DOHH2 (cell line): ENCODE measurements at regions not wholly inside any gene's neighbourhood (a gene's known extent, or its start where the extent isn't known, plus 50 kb on each side); places are given as distances from the start of the nearest gene placed in this dataset.

Experiments used
- H3F3A ChIP-seq: fragments of 200-600 bp; sonication (generic), shearing (Covaris generic); 2 replicates; pipeline ENCODE4 v1.6.0; 2016; ENCODE audit warnings: antibody characterized with exemption, mild to moderate bottlenecking; ENCODE audit not compliant: control insufficient read depth, insufficient read depth
- H3K27ac ChIP-seq: fragments of 200-600 bp; sonication (generic); 2 replicates; pipeline ENCODE4 v1.5.1; 2014; ENCODE audit warnings: low read depth, mild to moderate bottlenecking, low read length, moderate library complexity
- H3K27me3 ChIP-seq: fragments of 200-600 bp; sonication (generic); 2 replicates; pipeline ENCODE4 v1.6.1; 2014; ENCODE audit warnings: mild to moderate bottlenecking, low read length, mixed read lengths; ENCODE audit not compliant: control insufficient read depth
- H3K36me3 ChIP-seq: fragments of 200-600 bp; sonication (generic); 2 replicates; pipeline ENCODE4 v1.6.1; 2014; ENCODE audit warnings: mild to moderate bottlenecking, low read length, moderate library complexity, mixed read lengths; ENCODE audit not compliant: control insufficient read depth
- H3K4me1 ChIP-seq: fragments of 200-600 bp; sonication (generic); 2 replicates; pipeline ENCODE4 v1.6.1; 2014; ENCODE audit warnings: mild to moderate bottlenecking, low read length, mixed read lengths; ENCODE audit not compliant: control insufficient read depth
- H3K4me2 ChIP-seq: fragments of 200-600 bp; sonication (generic); 2 replicates; pipeline ENCODE4 v1.6.0; 2014; ENCODE audit warnings: mild to moderate bottlenecking, low read length, moderate library complexity
- H3K4me3 ChIP-seq: fragments of 200-600 bp; sonication (generic); 2 replicates; pipeline ENCODE4 v1.5.1; 2014; ENCODE audit warnings: mild to moderate bottlenecking, low read length, mixed read lengths
- H3K79me2 ChIP-seq: fragments of 200-600 bp; sonication (generic); 2 replicates; pipeline ENCODE4 v1.6.1; 2014; ENCODE audit warnings: mild to moderate bottlenecking, low read length, mixed read lengths; ENCODE audit not compliant: control insufficient read depth
- H3K9me2 ChIP-seq: fragments of 200-600 bp; sonication (generic); replicated peaks from 2 replicates; pipeline ENCODE4 v1.6.1; 2014; ENCODE audit warnings: mild to moderate bottlenecking, low read length, mixed read lengths; ENCODE audit not compliant: control insufficient read depth
- H3K9me3 ChIP-seq: fragments of 200-600 bp; sonication (generic); 2 replicates; pipeline ENCODE4 v1.6.1; 2014; ENCODE audit warnings: antibody characterized with exemption, low read length, mixed read lengths; ENCODE audit not compliant: control insufficient read depth, insufficient read depth
- H4K20me1 ChIP-seq: fragments of 200-600 bp; sonication (generic); 2 replicates; pipeline ENCODE4 v1.6.0; 2014; ENCODE audit warnings: low read depth, mild to moderate bottlenecking, antibody characterized with exemption, low read length, moderate library complexity; ENCODE audit not compliant: control insufficient read depth, insufficient read depth
- CTCF ChIP-seq: fragments of 200-600 bp; sonication (generic); IDR thresholded peaks from one replicate; pipeline ENCODE4 v1.5.1; 2014; ENCODE audit warnings: antibody characterized with exemption, mild to moderate bottlenecking, low read depth, low read length; ENCODE audit not compliant: poor library complexity, severe bottlenecking
- EZH2phosphoT487 ChIP-seq: fragments of 200-600 bp; sonication (generic); IDR thresholded peaks from 2 replicates; pipeline ENCODE4 v1.6.1; 2017; ENCODE audit warnings: borderline replicate concordance, mild to moderate bottlenecking, antibody characterized with exemption, low read length, moderate library complexity, mixed read lengths

DNA sequence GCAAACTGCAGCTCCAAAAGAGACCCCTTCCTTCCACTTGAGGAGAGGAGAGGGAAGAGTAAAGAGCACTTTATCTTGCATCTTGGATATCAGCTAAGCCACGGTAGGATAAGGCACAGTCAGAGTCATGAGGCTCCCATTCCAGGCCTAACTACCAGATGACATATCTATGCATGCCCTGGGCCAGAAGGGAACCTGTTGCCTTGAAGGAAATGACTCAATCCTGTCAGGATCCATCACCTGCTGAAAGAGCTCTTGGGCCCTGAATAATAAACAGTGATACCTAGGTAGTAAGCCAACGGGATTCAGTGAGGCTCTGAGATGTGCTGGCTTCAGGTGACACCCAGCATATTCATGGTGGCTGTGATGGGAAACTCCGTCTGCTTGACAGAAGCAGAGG, 118.5 kb upstream of the EPHA3 start:
- H3K4me2 ChIP-seq = no peak overlapping the region
- H3K79me2 ChIP-seq = no peaks in the 10 kb centered on the region
- H3K27ac ChIP-seq = no peak overlapping the region
- H4K20me1 ChIP-seq = no peaks in the 10 kb centered on the region
- no peaks in the 10 kb centered on the region for H3K9me2 ChIP-seq
- TF ChIP-seq EZH2phosphoT487 (no peak), CTCF (no peak)
- H3K27me3 ChIP-seq = no peaks in the 10 kb centered on the region
- H3K9me3 ChIP-seq = no peaks in the 10 kb centered on the region
- no peak overlapping the region for H3K4me3 ChIP-seq
- H3F3A ChIP-seq = no peaks in the 10 kb centered on the region
- no peaks in the 10 kb centered on the region for H3K36me3 ChIP-seq
- H3K4me1 ChIP-seq = no peaks in the 10 kb centered on the region

GRCh38 chr3:88991496-88991895, 115.9 kb upstream of the EPHA3 start:
- Histone ChIP-seq H4K20me1 (no peaks in the 10 kb centered on the region), H3K9me2 (no peaks in the 10 kb centered on the region), H3F3A (no peaks in the 10 kb centered on the region), H3K79me2 (no peaks in the 10 kb centered on the region), H3K9me3 (no peaks in the 10 kb centered on the region), H3K4me3 (no peak overlapping the region), H3K4me2 (no peak overlapping the region), H3K27ac (no peak overlapping the region), H3K4me1 (no peaks in the 10 kb centered on the region), H3K36me3 (no peaks in the 10 kb centered on the region), H3K27me3 (no peaks in the 10 kb centered on the region)
- TF ChIP-seq CTCF (no peak), EZH2phosphoT487 (no peak)

- no peak overlapping the region for H3K27ac ChIP-seq
- no peaks in the 10 kb centered on the region for H4K20me1 ChIP-seq
- no peaks in the 10 kb centered on the region for H3K9me2 ChIP-seq
- no peaks in the 10 kb centered on the region for H3K9me3 ChIP-seq
- no peak overlapping the region for H3K4me2 ChIP-seq
- H3K36me3 ChIP-seq = no peaks in the 10 kb centered on the region
- no peak overlapping the region for H3K4me3 ChIP-seq
- H3K4me1 ChIP-seq = no peaks in the 10 kb centered on the region
- no peaks in the 10 kb centered on the region for H3F3A ChIP-seq
- TF ChIP-seq EZH2phosphoT487 (no peak), CTCF (no peak)
- no peaks in the 10 kb centered on the region for H3K27me3 ChIP-seq
- H3K79me2 ChIP-seq = no peaks in the 10 kb centered on the region
These were observed 110.7 kb upstream of the EPHA3 start for GRCh38 chr3:88996691-88997090.

GRCh38 chr3:88997260-88997659, 110.2 kb upstream of the EPHA3 start:
- no peak overlapping the region for H3K4me2 ChIP-seq
- H3F3A ChIP-seq = no peaks in the 10 kb centered on the region
- no peak overlapping the region for H3K4me3 ChIP-seq
- no peaks in the 10 kb centered on the region for H3K27me3 ChIP-seq
- no peaks in the 10 kb centered on the region for H3K9me2 ChIP-seq
- H3K9me3 ChIP-seq = no peaks in the 10 kb centered on the region
- no peaks in the 10 kb centered on the region for H4K20me1 ChIP-seq
- TF ChIP-seq EZH2phosphoT487 = no peak
- TF ChIP-seq CTCF = no peak
- H3K36me3 ChIP-seq = no peaks in the 10 kb centered on the region
- no peaks in the 10 kb centered on the region for H3K4me1 ChIP-seq
- no peaks in the 10 kb centered on the region for H3K79me2 ChIP-seq
- no peak overlapping the region for H3K27ac ChIP-seq
